ENCODE measurements at regions not wholly inside any gene's neighbourhood (a gene's known extent, or its start where the extent isn't known, plus 50 kb on each side); places are given as distances from the start of the nearest gene placed in this dataset.

DNA sequence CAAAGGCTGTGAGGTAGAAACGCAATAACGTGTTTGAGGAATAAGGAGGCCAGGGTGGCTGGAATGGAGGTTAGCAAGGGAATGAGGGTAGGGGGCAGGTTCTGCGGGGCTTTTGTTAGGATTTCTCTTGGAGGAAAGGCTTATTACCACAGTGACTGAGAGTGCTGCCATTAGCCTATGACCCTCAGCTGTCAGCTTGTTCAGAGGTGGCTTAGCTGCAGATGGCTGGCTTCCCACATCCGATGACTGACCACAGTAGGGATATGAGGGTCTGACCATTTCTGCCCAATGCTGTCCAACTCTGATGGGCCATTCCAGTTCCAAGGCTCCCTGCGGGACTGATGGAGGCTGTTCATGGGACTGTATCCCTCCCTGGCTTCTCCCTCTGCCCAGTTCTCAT, 181.8 kb downstream of the MIAT start:
- TF ChIP-seq CTCF (IDR thresholded peaks at IDR 0.05; ENCODE audit: low read depth, low read length) (no peak), POLR2A (IDR thresholded peaks at IDR 0.05; ENCODE audit: extremely low read depth, insufficient read length) (no peak), MAX (IDR thresholded peaks at IDR 0.05; ENCODE audit: low read depth, low read length) (no peak)

Measured in NB4 (cell line).